Fibroblast of peridontal ligament (primary cell): ENCODE measurements at regions not wholly inside any gene's neighbourhood (a gene's known extent, or its start where the extent isn't known, plus 50 kb on each side); places are given as distances from the start of the nearest gene placed in this dataset.
"Not testable (repeated sequence)": the region's sequence is repeated elsewhere in the genome, so short reads cannot be mapped to it uniquely, and the experiment has no call there.

ENCODE experiments used
- DNase-seq: peaks from one replicate; pipeline ENCODE4 v3.0.0-alpha.2; 2010; ENCODE audit errors: extremely low read depth

DNA sequence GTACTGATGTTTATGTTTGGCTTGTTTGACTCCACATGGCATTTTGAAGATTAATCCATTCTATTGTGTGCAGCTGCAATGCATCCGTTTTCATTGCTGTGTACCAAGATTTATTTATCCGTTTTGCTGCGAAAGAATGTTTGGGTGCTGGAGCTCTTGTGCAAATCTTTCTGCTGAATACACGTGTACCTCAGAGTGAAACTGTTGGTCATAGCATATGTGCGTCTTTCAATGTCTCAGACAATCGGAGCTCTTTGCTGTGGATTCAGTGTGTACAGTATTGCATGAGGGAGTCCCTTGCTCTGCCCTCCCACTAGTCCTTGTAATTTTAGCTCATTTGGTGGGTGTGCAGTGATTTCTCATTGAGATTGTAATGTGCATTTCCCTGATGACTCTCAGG is 545.4 kb downstream of the TBC1D22A start:
- peak; percentile 9 for DNase-seq

DNA sequence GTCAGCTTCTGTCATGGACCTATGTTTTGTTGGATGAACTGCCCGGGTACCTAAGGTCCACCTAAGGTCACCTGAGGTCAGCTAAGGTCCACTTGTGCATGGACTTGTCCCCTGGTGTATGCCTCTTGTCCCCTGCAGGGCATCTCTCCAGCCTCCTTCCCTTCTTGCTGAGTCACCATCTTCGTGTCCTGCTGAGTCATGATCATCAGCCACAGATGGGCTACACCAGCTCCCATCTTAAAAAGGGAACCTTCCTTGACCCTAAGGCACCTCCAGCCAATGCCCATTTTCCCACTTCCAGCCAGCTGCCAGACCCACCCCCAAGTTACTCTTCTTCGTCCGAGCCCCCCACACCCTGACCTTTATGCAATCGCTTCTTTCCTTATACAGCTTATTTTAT is 544.9 kb downstream of the TBC1D22A start:
- DNase-seq, result peak; percentile 13

DNA sequence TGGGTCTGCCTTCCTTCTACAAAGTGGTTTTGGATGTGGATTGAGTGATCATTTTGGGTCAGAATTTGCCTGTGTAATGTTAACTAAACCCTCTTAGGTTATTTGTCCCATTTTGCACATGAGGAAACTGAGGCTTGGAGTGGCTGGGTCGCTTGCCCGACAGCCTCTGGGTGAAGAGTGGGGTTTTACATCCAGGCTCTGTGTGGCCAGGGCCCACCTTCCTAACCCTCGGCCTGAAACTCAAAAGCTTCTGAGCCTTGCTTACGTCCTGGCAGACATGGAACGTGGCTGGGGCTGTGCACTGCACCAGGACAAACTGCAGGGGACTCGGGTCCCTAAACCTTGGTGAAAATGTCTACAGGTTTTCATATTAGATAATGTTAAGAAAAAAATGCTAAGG is 542.4 kb downstream of the TBC1D22A start:
- DNase-seq, result no peak

DNA sequence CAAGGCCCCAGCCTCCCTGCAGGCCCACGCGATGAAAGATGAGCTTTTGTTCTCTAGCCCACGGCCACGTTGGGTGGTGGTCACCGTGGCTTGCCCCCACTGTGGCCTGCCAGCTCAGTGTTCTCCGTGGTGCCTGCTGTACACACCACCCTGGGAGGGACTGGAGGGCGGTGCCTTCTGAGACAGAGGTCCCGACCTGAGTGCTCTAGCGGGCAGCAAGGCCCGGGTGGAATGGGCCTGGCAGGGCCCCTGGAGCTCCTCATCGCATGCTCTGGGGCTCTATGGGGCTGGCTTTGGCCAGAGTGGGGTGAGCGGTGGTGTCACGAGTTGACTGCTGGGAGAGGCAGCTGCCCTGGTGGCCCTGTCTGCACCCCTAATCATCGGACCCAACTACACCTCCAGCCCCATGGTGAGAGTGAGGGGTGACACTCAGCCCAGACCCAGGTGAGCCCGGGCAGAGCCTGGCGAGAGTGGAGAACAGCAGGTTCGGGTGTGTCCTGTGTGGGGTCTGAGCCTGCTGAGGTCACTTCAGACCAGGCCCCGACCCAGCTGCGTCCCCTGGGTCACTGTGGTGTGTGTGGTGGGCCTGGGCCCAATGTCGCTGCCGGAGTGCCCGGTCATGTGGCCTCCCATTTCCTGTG is 541.9 kb downstream of the TBC1D22A start:
- no peak for DNase-seq

DNA sequence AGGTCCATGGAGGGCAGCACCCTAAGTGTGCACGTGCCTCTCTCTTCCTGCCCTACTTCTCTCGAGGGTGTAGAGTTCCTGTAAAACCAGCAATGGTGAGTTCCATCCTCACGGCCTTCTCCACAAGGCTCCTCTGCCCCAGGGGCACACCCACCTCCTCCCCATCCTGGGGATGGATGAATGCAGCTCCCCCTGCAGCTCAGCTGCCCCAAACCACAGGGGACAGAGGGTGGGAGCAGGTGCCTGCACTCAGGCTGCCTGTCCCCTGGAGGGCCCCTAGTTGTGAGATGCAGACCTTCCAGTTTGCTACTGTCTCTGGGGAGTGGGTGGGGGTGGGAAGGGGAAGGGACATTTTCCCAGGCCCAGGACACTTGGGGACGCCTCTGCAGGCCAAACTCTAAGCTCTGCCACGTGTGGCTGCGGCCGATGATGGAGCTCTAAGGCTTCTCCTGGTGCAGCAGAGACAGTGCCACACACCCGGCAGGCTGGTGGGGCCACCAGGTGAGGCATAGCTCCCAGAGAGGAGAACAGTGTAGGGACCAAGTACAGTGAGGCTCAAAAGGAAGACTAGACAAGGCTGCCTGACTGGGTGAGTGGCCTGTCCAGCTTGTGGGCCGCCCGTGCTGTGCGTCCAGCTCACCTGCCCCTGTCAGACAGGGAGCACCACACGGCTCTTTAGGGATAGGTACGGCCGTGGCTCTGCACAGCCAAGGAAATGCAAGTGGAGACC is 540.9 kb downstream of the TBC1D22A start:
- no peak for DNase-seq

DNA sequence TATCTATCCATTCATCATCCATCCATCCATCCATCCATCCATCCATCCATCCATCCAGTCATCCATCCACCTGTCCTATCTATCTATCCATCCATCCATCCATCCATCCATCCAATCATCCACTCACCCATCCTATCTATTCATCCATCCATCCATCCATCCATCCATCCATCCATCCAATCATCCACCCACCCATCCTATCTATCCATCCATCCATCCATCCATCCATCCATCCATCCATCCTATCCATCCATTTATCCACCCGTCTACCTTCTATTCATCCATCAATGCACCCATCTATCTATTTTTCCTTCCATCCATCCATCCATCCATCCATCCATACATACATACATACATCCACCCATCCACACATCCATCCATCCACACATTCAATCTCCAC is 540.1 kb downstream of the TBC1D22A start:
- not testable (repeated sequence) for DNase-seq

DNA sequence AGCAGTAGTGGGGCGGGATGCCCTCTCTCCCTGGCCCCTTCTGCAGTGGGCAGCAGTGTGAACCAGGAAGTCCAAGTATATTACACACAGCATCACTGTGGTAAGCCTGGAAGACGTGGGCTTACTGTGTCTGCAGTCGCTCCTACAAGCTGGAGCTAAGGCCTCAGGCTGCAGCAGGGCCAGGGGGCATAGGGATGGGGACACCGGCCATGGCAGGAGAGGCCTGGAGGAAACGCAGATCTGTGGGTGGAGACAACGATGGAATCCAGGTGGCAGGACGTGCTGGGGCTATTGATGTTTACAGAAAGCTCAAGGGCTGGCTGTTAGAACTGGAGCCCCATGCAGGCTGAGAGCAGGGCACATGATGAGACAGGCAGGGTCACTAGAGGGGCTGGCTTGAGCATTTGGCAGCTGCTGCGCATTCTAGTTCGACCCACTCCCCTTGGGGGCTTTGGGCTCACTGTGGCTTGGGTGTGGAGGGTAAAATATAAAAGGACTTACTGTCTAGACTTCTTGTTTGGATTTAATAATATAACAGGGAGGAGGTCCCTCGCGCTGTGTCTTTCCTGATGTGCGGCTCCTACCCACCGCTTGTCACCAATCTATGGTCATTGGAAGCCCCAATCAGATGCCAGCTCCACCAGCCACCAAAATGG is 539.5 kb downstream of the TBC1D22A start:
- DNase-seq, result no peak

DNA sequence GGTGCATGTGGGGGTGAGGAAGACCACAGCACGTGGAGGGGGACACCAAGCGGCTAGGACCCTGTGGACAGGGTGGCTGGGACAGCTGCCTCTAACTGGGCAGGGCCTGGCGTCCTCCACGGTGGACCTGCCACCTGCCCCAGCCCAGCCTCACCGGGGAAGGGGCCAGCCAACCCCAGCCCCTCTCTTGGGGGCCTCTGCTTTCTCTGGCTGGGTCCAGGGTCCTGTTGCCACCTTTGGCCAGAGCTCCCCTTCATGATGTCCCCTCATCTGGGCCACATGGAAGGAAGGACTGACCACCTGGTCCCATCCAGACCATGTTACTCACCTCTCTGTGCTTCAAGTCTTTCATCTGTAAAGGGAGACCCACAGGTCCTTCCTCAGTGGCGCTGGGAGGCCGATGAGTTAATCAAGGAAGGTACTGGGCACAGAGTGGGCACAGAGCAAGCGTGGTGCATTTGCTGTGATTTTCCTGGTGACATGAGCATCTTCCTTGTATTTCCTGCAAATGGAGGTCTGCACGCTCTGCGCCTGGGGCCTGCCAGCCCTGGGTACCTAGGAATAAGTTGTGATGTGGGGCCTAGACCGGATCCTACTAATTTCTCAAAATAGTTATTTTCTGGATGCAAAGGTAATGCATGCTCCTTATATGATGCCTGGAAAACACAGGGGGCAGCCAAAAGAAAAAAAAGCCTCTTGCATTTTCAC is 538.4 kb downstream of the TBC1D22A start:
- no peak for DNase-seq

DNA sequence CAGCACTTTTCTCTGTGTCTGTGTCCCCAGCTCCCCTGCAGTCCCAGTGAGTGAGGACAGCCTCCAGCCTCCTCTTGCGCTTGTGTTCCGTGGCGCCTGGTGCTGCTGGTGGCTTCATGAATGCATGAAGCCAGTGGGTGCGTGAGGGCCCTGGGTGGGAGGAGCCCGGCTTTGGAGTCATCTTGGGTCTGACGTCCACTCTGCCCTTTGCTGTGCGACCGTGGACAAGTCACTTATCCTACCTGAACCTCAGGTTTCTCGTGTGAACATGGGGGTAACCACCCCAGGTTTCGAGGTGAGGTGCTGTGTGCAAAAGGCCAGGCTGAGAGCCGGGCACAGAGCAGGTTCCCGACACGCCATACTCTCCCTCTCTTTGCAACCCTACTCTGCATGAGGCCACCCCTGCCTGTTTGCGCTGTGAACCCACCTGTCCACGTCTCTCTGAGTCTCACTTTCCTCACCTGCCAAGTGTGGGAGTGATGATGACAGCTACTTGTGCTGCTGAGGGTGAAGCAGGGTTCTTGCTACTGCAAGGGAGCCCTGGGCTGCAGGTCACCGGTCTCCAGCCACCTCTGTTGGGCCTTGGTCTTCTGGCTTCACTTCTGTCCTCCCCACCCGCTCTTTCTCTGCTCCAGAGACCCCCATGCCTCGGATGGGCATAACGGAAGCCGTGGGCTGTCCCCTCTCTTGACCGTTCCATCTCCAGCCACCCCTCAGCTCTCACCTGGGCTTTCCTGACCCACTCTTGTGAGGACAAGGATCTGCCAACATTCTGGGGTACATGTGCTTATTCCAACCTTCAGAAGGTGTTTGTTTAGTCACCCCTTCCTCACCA is 537.6 kb downstream of the TBC1D22A start:
- DNase-seq, result no peak

DNA sequence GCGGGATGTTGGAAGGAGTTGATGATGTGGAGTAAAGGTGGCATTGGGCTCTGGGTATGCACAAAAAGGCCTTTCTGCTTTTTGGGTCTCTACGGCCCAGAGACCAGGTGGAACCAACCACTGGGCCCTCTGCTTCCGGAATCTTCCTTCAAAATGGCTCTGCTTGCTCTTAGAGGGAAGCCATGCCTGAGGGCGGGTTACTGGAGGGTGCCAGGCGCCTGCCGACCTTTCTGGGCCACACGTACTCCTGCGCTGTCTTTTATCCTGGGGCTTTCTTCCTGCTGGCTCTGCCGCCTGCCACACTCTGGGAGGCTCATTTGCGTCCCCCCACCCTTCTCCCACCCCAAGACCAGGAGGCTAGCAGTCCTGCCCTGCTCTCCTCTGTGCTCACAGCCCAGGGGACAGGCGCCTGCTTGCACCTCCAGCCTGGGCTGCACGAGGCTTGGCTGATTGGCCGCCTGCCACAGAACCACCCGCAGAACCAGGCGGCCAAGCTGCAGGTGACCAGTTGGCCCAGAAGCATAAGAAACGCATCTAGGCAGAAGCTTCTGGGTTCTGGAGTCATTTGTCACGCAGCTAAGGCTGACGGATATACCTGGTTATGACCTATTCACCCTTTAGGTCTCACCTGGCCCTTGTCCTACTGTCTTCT is 536.9 kb downstream of the TBC1D22A start:
- no peak for DNase-seq

DNA sequence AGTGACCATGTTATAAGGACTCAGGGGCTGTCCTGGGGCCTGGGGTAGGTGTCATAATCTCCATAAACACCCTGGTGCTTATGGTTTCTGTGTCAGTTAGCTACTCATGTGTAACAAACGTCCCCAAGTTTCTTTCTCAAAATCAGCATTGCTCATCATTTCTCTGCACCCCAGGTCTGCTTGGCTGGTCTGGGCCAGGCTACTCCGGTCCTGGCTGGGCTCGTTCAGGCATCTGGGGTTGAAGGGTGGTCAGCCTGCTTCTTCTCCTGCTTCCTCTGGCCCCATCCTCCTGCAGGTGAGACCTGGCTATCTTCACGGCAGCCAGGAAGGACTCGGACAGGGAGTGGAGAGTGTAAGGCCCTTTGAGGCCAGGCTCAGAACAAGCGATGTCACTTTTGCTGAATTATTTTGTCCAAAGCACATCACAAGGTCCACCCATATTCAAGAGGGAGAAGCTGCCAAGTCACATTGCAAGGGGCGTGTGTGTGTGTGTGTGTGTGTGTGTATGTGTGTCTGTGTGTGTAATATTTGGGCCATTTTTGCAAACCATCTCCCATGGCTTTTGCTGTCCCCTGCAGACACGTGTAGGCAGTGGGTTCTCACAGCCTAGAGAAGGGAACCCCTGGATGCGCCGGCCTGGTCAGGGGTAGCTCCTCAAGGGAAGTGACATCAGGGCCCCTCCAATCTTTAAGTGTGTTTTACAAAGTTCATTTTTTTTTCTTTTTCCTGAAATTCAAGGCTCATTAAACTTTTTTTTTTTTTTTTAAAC is 535.8 kb downstream of the TBC1D22A start:
- DNase-seq, result no peak

DNA sequence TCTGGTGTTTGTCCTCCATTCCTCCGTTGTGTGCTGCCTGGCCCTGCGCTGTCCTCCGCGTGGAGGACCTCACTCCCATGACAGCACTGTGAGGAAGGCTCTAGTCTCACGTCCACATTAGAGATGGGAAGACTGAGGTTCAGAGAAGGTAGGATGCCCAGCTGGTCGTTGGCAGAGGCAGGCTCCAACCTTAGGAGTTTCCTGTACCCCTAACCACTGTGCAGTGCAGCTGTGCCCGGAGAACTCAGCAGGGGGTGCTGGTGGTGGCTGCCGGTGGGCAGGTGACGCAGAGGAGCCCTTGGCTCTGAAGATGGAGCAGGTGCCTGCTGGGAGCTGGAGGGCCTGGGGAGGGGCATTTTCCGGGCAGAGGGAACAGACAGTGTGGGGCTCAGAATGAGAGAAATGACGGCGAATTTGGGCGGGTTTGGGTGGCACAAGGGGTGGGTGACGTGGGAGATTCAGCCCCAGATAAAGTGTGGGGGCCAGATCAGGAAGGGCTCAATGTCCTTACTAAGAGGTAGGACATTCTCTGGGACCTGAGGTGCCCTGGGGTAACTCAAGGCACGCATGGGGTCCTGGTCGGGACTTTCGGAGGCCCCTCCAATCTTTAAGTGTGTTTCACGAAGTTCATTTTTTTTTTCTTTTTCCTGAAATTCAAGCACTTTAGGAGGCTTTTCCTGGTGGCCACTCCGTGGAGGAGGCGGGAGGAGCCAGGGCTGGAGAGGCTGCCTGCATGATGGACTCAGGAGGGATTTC is 535.0 kb downstream of the TBC1D22A start:
- no peak for DNase-seq

DNA sequence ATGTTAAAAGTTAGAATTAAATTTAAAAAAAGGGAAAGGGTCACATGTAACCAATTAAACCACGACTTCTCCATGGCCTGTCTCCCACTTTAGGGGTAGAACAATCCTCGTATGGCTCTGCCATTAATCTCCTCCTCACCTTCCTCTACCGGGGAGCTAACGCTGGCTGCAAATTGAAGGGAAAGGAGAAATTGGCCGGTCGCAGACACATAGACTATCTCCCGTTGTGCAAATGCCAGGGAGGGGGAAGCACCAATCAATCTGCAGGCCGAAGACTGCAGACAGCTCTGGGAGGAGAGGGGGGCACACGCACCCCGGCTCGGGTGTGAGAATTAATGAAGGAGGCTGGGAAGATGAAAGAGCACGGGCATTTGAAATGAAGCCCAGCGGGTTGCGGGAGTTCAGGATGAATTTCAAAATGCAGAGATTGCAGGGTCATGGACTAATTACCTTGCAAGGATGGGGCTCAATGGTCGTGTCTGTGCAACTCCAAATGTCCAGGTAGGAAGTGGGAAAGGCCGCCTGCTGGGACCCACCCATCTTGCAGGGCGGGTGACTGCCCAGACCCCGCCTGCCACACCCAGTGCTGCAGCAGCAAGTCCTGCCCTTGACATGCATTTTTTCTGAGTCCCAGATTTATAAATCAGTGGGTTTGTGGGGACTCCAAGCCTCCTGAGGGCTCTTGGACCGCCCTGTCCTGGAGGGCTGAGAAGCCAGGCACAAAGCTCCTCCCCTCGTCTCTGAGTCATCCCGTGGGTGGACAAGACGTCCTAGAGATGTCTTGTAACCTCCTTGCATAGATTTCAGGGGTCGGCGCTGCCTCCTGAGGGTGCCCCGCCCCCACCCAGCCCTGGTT is 534.2 kb downstream of the TBC1D22A start:
- no peak for DNase-seq

DNA sequence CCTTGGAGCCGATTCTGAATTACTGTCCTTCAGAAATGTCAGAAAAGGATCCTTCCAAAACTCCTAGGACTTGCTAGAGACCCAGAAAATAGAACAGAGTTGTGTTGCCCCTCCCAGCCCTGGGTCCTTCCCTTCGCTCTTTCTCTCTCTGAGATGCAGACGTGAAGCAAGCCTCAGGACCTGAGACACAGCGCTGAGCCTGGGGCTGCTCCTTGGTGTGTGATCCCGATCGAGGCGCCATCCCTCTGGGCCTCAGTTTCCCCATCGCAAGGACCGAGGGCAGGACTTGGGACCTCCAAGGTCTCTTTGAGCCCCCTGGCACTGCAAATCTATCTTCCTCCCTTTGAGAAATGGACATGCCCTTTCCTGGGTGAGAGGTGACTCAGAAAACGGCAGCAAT is 533.5 kb downstream of the TBC1D22A start:
- no peak for DNase-seq

DNA sequence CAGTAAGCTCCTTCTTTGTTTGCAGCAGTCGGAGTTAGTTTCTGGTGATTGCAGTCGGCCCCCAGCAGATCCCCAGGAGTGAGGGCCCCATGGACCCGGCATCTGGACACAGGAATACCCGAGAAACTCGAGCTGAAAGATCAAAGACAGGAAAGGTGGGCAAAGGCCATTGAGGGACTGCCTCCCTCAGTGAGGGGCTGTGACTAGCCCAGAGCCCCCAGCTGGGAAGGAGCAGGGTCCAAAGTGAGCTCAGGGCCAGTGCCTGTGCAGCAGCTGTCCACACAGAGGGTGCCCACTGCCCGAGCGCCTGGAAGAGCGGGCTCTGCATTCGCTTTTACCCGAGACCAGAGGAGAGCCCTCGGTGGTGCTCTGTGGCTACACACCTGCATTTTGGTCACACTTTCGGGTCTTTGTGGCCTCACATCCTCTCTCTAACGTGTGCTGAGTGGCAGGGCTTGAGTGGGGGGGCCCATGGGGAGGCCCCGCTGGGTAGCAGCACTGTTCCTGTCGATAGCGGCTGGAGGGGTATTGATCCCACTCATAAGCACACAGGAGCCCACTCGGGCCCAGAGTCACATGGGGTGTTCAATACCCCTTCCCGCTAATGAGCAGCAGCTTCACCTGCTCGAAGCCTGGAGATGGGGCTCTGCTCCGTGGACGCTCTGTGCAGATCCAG is 532.9 kb downstream of the TBC1D22A start:
- no peak for DNase-seq

DNA sequence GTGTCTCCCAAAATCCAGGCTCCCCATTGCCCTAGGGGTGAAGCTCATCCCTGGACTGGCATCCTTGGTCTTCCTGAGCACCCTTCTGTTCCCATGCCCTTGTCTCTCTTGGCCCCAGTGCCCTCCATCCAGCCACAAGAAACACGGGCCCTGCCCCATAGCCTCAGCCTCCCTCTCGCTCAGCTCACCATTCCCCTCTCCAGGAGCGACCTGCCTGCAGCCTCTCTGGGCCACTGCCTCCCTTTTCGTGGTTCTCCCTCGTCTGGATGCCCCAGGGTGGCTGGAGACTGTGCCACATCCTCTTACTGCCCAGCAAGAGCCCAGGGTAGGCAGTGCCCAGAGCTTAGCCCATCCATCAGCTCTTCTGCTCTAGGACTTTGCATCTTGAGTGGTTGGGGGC is 532.1 kb downstream of the TBC1D22A start:
- DNase-seq, result no peak

DNA sequence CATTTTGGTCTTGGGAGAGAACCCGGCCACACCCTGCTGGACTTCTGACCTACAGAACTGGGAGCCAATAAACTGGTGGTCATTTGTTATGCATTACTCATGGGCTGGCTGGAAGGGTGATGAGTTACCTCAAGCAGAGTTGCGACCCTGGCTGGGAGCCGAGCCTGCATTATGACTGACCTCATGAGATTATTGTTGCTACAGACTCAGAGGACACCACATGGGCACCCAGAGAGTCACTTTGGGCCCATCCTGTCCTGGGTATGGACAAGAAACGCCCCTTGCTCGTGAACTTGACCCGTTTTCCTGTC is 531.7 kb downstream of the TBC1D22A start:
- DNase-seq, result peak; percentile 8
